Retinal pigment epithelial cell (primary cell): ENCODE measurements at regions not wholly inside any gene's neighbourhood (a gene's known extent, or its start where the extent isn't known, plus 50 kb on each side); places are given as distances from the start of the nearest gene placed in this dataset.
"Not testable (repeated sequence)": the region's sequence is repeated elsewhere in the genome, so short reads cannot be mapped to it uniquely, and the experiment has no call there.

Source experiments
- DNase-seq: peaks from one replicate; pipeline ENCODE4 v3.0.0-alpha.2; 2010; ENCODE audit warnings: low read depth
- H3K4me3 ChIP-seq: 2 replicates; pipeline ENCODE4 v1.5.1; 2011; ENCODE audit warnings: mild to moderate bottlenecking, low read length, control low read depth, moderate library complexity
- CTCF ChIP-seq: conservative IDR thresholded peaks from 2 replicates; pipeline ENCODE4 v1.5.1; 2011; ENCODE audit warnings: low read depth, low read length, control low read depth, inconsistent platforms

GRCh38 chr7:145732521-145732920, 384.1 kb upstream of the CNTNAP2 start:
- DNase-seq = peak; percentile 51
- H3K4me3 ChIP-seq = no peak overlapping the region
- TF ChIP-seq CTCF = no peak

GRCh38 chr7:145729691-145730090, 386.9 kb upstream of the CNTNAP2 start:
- DNase-seq = no peak
- no peak for TF ChIP-seq CTCF
- no peak overlapping the region for H3K4me3 ChIP-seq

GRCh38 chr7:145718129-145718528, 398.5 kb upstream of the CNTNAP2 start:
- no peak for TF ChIP-seq CTCF

GRCh38 chr7:145700488-145700887, 416.1 kb upstream of the CNTNAP2 start:
- no peak for DNase-seq
- TF ChIP-seq CTCF = no peak
- no peak overlapping the region for H3K4me3 ChIP-seq

More at GRCh38 chr7:145718129-145718528, 398.5 kb upstream of the CNTNAP2 start:
- no peak for DNase-seq
- no peak overlapping the region for H3K4me3 ChIP-seq

- DNase-seq = peak; percentile 81
- TF ChIP-seq CTCF = no peak
- H3K4me3 ChIP-seq = no peak overlapping the region
These were observed 417.9 kb upstream of the CNTNAP2 start for GRCh38 chr7:145698526-145699262.

GRCh38 chr7:145697412-145698107, 419.0 kb upstream of the CNTNAP2 start:
- DNase-seq, H3K4me3 ChIP-seq: not testable (repeated sequence)

GRCh38 chr7:145696071-145696470, 420.5 kb upstream of the CNTNAP2 start:
- TF ChIP-seq CTCF = no peak
- no peak overlapping the region for H3K4me3 ChIP-seq
- DNase-seq = no peak
